ENCODE measurements at regions not wholly inside any gene's neighbourhood (a gene's known extent, or its start where the extent isn't known, plus 50 kb on each side); places are given as distances from the start of the nearest gene placed in this dataset.
"Not testable (repeated sequence)": the region's sequence is repeated elsewhere in the genome, so short reads cannot be mapped to it uniquely, and the experiment has no call there.

DNA sequence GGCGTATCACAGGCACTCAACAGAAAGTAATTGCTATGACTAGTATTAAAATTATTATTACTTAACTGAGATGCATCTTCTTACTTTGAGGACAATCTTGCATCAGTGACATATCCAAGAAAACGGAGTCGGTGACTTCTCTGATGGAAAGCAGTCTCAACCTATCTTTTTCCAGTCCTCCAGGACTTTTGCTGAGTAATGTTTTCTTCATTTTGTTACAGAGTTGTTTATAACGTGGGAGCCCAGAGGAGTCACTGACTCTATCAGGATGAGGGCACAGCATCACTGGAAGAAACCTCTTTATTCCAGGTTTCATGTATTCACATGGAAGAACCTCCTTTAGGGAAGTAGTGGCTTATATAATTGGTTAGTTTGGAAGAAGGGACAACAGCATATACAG, 51.5 kb upstream of the MELK start:
- Histone ChIP-seq H3K27ac (no peak overlapping the region), H3K27me3 (ENCODE audit: insufficient read depth, low read depth, severe bottlenecking) (no peaks in the 10 kb centered on the region), H3K9me3 (ENCODE audit: severe bottlenecking) (no peaks in the 10 kb centered on the region), H3K36me3 (no peaks in the 10 kb centered on the region), H3K4me3 (ENCODE audit: low read depth, low read length) (no peak overlapping the region)
- DNase-seq = no peak
- TF ChIP-seq, protein P1, sequence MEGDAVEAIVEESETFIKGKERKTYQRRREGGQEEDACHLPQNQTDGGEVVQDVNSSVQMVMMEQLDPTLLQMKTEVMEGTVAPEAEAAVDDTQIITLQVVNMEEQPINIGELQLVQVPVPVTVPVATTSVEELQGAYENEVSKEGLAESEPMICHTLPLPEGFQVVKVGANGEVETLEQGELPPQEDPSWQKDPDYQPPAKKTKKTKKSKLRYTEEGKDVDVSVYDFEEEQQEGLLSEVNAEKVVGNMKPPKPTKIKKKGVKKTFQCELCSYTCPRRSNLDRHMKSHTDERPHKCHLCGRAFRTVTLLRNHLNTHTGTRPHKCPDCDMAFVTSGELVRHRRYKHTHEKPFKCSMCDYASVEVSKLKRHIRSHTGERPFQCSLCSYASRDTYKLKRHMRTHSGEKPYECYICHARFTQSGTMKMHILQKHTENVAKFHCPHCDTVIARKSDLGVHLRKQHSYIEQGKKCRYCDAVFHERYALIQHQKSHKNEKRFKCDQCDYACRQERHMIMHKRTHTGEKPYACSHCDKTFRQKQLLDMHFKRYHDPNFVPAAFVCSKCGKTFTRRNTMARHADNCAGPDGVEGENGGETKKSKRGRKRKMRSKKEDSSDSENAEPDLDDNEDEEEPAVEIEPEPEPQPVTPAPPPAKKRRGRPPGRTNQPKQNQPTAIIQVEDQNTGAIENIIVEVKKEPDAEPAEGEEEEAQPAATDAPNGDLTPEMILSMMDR (IDR thresholded peaks at IDR 0.05; ENCODE audit: low read depth, low read length) = no peak

DNA sequence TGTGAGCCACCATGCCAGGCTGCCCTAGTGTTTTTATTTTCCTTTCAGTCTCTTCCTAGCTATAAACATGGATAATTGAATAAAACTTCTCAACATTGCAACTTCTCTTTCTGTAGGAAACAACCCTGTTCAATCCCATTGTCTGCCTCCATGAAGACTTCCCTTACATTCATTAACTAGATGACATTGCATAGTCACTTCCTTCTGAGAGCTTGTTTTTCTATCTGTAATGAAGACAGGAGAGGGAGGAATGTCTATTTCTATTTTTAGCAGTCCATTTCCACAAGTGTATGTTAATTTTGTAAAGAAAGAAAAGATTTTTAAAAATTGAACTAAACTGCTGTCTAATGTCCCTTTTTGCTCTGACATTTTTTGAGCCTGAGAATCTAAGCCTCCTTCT, 55.6 kb upstream of the MELK start:
- no peak overlapping the region for H3K27ac ChIP-seq
- no peaks in the 10 kb centered on the region for H3K9me3 ChIP-seq (ENCODE audit: severe bottlenecking)
- no peaks in the 10 kb centered on the region for H3K27me3 ChIP-seq (ENCODE audit: insufficient read depth, low read depth, severe bottlenecking)
- no peaks in the 10 kb centered on the region for H3K36me3 ChIP-seq
- DNase-seq = no peak
- TF ChIP-seq, protein P1 (IDR thresholded peaks at IDR 0.05; ENCODE audit: low read depth, low read length) = no peak
- H3K4me3 ChIP-seq (ENCODE audit: low read depth, low read length) = no peak overlapping the region

DNA sequence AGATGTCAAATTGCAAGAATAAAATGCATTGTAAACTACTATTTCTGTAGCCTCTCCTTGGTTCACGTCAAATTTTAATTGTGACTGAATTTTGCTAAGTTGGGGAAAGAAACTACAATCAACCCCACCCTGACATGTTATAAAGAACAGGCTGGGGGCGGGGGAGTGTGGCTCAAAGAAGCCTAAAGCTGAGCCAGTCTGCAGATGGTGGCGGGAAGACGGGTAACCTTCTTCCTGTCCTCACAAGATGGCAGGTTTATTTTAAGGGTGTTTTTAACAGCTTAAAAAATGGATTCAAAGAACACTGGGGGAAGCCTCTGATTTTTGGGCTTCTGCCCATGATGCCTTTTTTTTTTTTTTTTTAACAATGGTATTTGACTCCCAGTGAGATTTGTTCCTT, 68.5 kb upstream of the MELK start:
- no peaks in the 10 kb centered on the region for H3K9me3 ChIP-seq (ENCODE audit: severe bottlenecking)
- TF ChIP-seq, protein P1 (IDR thresholded peaks at IDR 0.05; ENCODE audit: low read depth, low read length) = no peak
- peak overlapping the region; percentile 95 for H3K27ac ChIP-seq
- H3K27me3 ChIP-seq (ENCODE audit: insufficient read depth, low read depth, severe bottlenecking) = no peaks in the 10 kb centered on the region
- no peaks in the 10 kb centered on the region for H3K36me3 ChIP-seq
- H3K4me3 ChIP-seq (ENCODE audit: low read depth, low read length) = no peak overlapping the region; the same call in 1 of the 2 replicates
- DNase-seq = peak; percentile 87

DNA sequence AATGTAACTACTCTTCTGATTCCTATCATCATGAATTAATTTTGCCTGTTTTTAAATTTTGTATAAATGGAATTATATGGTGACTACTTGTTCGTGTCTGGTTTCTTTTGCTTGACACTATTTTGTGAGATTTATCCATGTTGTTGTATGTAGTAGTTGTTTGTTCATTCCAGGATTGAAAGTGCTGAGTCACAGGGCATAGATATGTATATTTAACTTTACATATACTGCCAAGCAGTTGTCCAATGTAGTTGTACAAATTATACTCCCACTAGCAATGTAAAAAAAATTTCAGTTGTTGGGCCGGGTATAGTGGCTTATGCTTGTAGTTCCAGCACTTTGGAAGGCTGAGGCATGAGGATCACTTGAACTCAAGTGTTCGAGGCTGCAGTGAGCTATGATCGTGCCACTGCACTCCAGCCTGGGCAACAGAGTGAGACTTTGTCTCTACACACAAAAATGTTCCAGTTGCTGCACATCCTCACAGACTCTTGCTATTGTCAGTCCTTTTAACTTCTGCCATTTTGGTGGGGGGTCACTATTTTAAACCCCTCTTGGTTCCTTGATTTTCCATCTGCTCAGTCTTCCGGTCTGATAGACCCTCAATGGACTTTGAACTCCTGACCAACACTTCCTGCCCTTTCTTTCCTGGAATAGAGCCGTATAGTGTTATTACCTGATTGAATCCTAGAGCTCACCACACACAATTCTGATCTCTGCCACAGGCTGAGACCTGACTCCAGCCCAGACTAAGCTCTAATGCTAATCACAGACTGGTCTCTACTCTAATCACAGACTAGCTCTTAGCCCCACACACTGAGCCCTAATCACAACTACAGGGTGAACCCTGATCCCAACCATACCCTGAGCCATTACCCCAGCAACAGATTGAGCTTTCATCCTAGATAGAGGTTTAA, 69.3 kb upstream of the MELK start:
- DNase-seq = peak; percentile 84
- TF ChIP-seq, protein P1 (IDR thresholded peaks at IDR 0.05; ENCODE audit: low read depth, low read length) = no peak
- H3K27ac ChIP-seq = peak overlapping the region; percentile 95
- no peaks in the 10 kb centered on the region for H3K27me3 ChIP-seq (ENCODE audit: insufficient read depth, low read depth, severe bottlenecking)
- H3K4me3 ChIP-seq (ENCODE audit: low read depth, low read length) = no peak overlapping the region
- H3K9me3 ChIP-seq (ENCODE audit: severe bottlenecking) = no peaks in the 10 kb centered on the region
- H3K36me3 ChIP-seq = no peaks in the 10 kb centered on the region

DNA sequence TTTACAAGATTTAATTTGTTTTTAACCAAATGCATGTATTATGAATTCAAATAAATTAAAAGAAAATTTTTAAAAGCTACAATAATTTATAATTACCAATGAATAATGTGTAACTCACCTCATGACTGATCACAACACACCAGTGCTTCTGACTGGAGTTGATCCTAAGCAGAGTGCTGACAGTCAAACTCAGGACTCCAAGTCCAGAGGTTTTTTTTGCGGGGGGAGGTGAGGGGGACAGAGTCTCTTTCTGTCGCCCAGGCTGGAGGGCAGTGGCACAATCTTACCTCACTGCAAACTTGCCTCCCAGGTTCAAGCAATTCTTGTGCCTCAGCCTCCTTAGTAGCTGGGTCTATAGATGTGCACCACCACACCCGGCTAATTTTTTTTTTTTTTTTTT, 71.0 kb upstream of the MELK start:
- Histone ChIP-seq H3K36me3 (no peaks in the 10 kb centered on the region), H3K27me3 (ENCODE audit: insufficient read depth, low read depth, severe bottlenecking) (no peaks in the 10 kb centered on the region), H3K9me3 (ENCODE audit: severe bottlenecking) (no peaks in the 10 kb centered on the region), H3K27ac (no peak overlapping the region; the same call in 1 of the 2 replicates), H3K4me3 (ENCODE audit: low read depth, low read length) (no peak overlapping the region)
- no peak for DNase-seq
- TF ChIP-seq, protein P1 (IDR thresholded peaks at IDR 0.05; ENCODE audit: low read depth, low read length) = no peak

DNA sequence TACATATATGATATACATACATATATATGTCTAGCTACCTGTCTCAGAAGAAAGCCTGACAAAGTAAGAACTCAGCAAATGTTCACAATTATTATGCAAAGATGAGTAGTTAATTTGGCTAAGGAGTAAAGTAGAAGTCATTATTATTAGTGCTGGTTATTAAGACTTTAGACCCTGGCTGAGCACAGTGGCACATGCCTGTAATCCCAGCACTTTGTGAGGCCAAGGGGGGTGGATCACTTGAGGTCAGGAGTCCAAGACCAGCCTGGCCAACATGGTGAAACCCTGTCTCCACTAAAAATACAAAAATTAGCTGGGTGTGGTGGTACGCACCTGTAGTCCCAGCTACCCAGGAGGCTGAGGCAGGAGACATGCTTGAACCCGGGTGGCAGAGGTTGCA, 71.8 kb upstream of the MELK start:
- not testable (repeated sequence) for H3K36me3 ChIP-seq; H3K9me3 ChIP-seq (ENCODE audit: severe bottlenecking); H3K27me3 ChIP-seq (ENCODE audit: insufficient read depth, low read depth, severe bottlenecking); H3K4me3 ChIP-seq (ENCODE audit: low read depth, low read length); H3K27ac ChIP-seq
- DNase-seq = peak; percentile 50
